AG09319 (cell line): ENCODE measurements at regions not wholly inside any gene's neighbourhood (a gene's known extent, or its start where the extent isn't known, plus 50 kb on each side); places are given as distances from the start of the nearest gene placed in this dataset.

Source experiments
- DNase-seq: peaks from one replicate; pipeline ENCODE4 v3.0.0-alpha.2; 2010; ENCODE audit warnings: low read depth; ENCODE audit errors: extremely low read depth
- CTCF ChIP-seq: IDR thresholded peaks from 2 replicates; pipeline ENCODE4 v1.5.1; 2011; ENCODE audit warnings: low read depth, mild to moderate bottlenecking, inconsistent platforms, low read length, moderate library complexity

DNA sequence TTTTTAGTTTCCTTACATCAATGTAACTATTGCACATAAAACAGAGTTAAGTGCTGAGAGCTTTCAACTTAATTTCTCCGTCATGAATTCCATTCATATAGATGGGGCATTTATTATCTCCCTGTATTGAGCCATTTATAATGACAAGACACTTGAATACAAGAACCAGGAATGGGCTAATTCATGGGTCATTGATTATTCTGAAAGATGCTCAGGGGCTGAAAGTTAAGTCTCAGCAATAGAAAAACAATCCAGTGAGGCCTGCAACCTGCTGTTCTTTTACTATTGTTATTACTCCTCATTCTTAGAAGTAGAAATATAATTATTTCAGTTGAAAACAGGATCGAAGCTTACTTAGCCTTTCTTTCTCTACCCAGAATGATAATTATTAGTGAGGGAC lies 307.7 kb downstream of the MMUT start:
- no peak for DNase-seq
- no peak for TF ChIP-seq CTCF

GRCh38 chr6:49151957-49152356 lies 311.1 kb downstream of the MMUT start:
- DNase-seq, result no peak
- no peak for TF ChIP-seq CTCF

DNA sequence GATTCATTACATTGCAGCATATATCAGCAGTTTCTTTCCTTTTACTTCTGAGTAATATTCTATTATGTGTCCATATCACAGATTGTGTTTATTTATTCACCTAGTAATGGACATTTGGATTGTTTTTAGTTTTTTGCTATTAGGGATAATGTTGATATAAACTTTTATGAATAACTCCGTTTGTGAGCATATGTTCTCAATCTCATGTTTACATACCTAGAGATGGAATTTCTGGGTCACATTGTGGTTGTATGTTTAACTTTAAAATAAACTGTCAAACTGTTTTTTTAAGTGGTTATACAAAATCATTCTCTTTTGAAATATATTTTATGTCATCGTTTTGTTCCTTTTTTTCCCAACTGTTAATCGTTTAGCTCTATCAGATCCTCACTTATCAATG lies 311.6 kb downstream of the MMUT start:
- TF ChIP-seq CTCF, result no peak

GRCh38 chr6:49151033-49151432 lies 312.0 kb downstream of the MMUT start:
- TF ChIP-seq CTCF, result no peak
- no peak for DNase-seq

More for the DNA sequence above, 311.6 kb downstream of the MMUT start:
- DNase-seq, result no peak

DNA sequence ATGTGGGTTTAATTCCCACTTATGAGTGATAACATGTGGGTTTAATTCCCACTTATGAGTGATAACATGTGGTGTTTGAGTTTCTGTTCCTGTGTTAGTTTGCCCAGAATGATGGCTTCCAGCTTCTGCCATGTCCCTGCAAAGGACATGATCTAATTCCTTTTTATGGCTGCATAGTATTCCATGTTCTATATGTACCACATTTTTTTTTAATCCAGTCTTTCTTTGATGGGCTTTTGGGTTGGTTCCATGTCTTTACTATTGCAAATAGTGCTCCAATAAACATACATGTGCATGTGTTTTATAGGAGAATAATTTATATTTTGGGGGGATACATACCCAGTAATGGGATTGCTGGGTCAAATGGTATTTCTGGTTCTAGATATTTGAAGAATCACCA lies 317.8 kb downstream of the MMUT start:
- no peak for TF ChIP-seq CTCF
- DNase-seq, result no peak

DNA sequence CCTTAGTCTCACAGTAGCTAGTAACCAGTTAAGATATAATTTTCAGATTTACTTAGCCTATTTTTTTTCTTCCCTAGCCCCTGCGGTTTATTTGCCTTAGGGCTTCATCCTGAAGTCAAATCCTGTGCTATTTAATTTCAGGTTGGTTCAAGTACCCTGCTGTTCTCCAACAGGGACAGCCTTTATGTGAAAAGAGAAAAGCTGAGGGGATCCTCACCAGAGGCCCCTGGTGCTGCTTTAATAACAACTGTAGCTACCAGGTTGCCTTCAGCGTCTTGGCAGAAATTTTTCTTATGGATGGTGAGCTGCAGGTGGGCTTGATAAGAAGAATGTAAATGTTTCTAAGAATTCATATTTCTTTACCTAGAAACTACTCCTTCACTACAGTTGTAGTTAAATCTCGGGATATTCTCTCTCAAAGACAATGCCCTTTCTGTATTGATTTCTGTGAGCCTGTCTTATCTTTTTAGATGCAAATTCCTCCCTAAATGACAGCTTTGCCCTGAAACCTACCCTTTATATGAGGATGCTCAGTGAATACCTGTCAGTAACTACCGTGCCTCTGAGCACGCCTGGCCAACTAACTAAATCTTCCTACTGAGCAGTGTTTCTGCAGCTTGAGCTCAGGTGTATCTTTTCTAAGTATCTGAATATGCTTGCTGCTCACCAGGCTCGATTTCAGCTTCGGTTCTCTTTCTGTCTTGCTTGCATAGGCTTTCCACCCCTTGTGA lies 320.5 kb downstream of the MMUT start:
- no peak for TF ChIP-seq CTCF
- DNase-seq, result no peak

- no peak for TF ChIP-seq CTCF
- no peak for DNase-seq
Observed at GRCh38 chr6:49121970-49122369, 341.1 kb downstream of the MMUT start.
